ENCODE measurements at regions not wholly inside any gene's neighbourhood (a gene's known extent, or its start where the extent isn't known, plus 50 kb on each side); places are given as distances from the start of the nearest gene placed in this dataset.
"Not testable (repeated sequence)": the region's sequence is repeated elsewhere in the genome, so short reads cannot be mapped to it uniquely, and the experiment has no call there.

- Mint-ChIP-seq H3K9me3 (peaks cover 3 to 4% of the 10 kb centered on the region in 2 donors), H3K27ac (no peak overlapping the region), H3K4me1 (no peaks in the 10 kb centered on the region), H3K4me3 (no peak overlapping the region), H3K36me3 (no peaks in the 10 kb centered on the region), H3K27me3 (ENCODE audit: low read depth in 2 of 2) (peaks cover 15 to 24% of the 10 kb centered on the region in 2 donors)
- no peak for DNase-seq
- Histone ChIP-seq H3K36me3 (ENCODE audit: control insufficient read depth, insufficient read depth, low read length) (no peaks in the 10 kb centered on the region), H3K4me1 (ENCODE audit: control insufficient read depth, insufficient read depth, low read length) (no peaks in the 10 kb centered on the region), H3K4me3 (ENCODE audit: low read length) (no peak overlapping the region), H3K9me3 (ENCODE audit: control insufficient read depth, insufficient read depth, low read length) (no peaks in the 10 kb centered on the region), H3K27ac (ENCODE audit: low read length) (no peak overlapping the region), H3K27me3 (ENCODE audit: control insufficient read depth, insufficient read depth, low read length) (no peaks in the 10 kb centered on the region)
- TF ChIP-seq, protein P1, sequence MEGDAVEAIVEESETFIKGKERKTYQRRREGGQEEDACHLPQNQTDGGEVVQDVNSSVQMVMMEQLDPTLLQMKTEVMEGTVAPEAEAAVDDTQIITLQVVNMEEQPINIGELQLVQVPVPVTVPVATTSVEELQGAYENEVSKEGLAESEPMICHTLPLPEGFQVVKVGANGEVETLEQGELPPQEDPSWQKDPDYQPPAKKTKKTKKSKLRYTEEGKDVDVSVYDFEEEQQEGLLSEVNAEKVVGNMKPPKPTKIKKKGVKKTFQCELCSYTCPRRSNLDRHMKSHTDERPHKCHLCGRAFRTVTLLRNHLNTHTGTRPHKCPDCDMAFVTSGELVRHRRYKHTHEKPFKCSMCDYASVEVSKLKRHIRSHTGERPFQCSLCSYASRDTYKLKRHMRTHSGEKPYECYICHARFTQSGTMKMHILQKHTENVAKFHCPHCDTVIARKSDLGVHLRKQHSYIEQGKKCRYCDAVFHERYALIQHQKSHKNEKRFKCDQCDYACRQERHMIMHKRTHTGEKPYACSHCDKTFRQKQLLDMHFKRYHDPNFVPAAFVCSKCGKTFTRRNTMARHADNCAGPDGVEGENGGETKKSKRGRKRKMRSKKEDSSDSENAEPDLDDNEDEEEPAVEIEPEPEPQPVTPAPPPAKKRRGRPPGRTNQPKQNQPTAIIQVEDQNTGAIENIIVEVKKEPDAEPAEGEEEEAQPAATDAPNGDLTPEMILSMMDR (IDR thresholded peaks at IDR 0.05) = no peak
- ATAC-seq = no peak
- intact Hi-C loops (cut with micrococcal nuclease) = no loop called here
Measured at GRCh38 chr4:174183259-174183658, 100.2 kb downstream of the FBXO8 start.

DNA sequence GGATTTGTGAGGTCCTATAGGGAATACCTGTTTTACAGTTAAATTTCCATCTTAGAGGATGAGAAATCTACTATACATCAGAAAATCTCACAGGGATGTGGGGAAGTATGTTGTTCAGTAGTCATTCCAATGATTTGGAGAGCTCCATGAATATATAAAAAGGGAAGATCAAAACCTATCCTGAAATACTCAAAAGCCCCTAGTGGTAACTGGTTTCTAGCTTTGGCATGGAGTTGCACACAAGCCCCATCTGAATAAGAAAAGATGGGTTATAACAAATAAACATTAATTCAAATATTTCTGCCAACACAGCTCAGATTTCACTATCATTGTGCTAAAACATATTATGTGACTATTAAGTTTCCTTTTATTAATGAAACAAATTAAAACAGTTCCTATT lies 101.6 kb downstream of the FBXO8 start:
- H3K36me3 Mint-ChIP-seq = no peaks in the 10 kb centered on the region
- Histone ChIP-seq H3K27ac (ENCODE audit: low read length) (no peak overlapping the region), H3K4me3 (ENCODE audit: low read length) (no peak overlapping the region), H3K4me1 (ENCODE audit: control insufficient read depth, insufficient read depth, low read length) (no peaks in the 10 kb centered on the region), H3K36me3 (ENCODE audit: control insufficient read depth, insufficient read depth, low read length) (no peaks in the 10 kb centered on the region), H3K27me3 (ENCODE audit: control insufficient read depth, insufficient read depth, low read length) (no peaks in the 10 kb centered on the region), H3K9me3 (ENCODE audit: control insufficient read depth, insufficient read depth, low read length) (no peaks in the 10 kb centered on the region)
- no peaks in the 10 kb centered on the region for H3K4me1 Mint-ChIP-seq
- no peak overlapping the region for H3K27ac Mint-ChIP-seq
- TF ChIP-seq, protein P1 (IDR thresholded peaks at IDR 0.05) = no peak
- no peak for ATAC-seq
- DNase-seq = no peak
- peaks cover 3 to 4% of the 10 kb centered on the region in 2 donors for H3K9me3 Mint-ChIP-seq
- H3K27me3 Mint-ChIP-seq (ENCODE audit: low read depth in 2 of 2) = peaks cover 18 to 24% of the 10 kb centered on the region in 2 donors
- intact Hi-C loops (cut with micrococcal nuclease) = no loop called here
- H3K4me3 Mint-ChIP-seq = no peak overlapping the region

GRCh38 chr4:174177536-174177935 lies 105.9 kb downstream of the FBXO8 start:
- Histone ChIP-seq H3K27me3 (ENCODE audit: control insufficient read depth, insufficient read depth, low read length) (no peaks in the 10 kb centered on the region), H3K27ac (ENCODE audit: low read length) (no peak overlapping the region), H3K4me3 (ENCODE audit: low read length) (no peak overlapping the region), H3K36me3 (ENCODE audit: control insufficient read depth, insufficient read depth, low read length) (no peaks in the 10 kb centered on the region), H3K4me1 (ENCODE audit: control insufficient read depth, insufficient read depth, low read length) (no peaks in the 10 kb centered on the region), H3K9me3 (ENCODE audit: control insufficient read depth, insufficient read depth, low read length) (no peaks in the 10 kb centered on the region)
- H3K27ac Mint-ChIP-seq = no peak overlapping the region
- intact Hi-C loops (cut with micrococcal nuclease) = no loop called here
- TF ChIP-seq, protein P1 (IDR thresholded peaks at IDR 0.05) = no peak
- peaks cover 0 to 3% of the 10 kb centered on the region in 2 donors for H3K27me3 Mint-ChIP-seq (ENCODE audit: low read depth in 2 of 2)
- H3K36me3 Mint-ChIP-seq = no peaks in the 10 kb centered on the region
- ATAC-seq (no peak), DNase-seq (no peak)
- WGBS (ENCODE audit: insufficient coverage) = 14% methylated on average over 1 of the region's 1 CpG
- peaks cover 0 to 7% of the 10 kb centered on the region in 2 donors for H3K9me3 Mint-ChIP-seq
- H3K4me1 Mint-ChIP-seq = no peaks in the 10 kb centered on the region
- H3K4me3 Mint-ChIP-seq = no peak overlapping the region

DNA sequence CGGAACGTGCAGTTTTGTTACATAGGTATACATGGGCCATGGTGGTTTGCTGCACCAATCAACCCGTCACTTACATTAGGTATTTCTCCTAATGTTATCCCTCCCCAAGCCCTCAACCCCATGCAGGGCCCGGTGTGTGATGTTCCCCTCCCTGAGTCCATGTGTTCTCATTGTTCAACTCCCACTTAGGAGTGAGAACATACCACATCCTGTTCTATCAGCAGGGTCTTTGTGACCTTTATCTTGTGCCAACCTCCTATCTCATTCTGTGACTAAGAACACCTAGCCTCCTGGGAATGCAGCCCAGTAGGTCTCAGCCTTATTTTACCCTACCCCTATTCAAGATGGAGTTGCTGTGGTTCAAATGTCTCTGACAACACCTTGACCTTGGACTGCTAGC lies 107.6 kb downstream of the FBXO8 start:
- H3K9me3 ChIP-seq (ENCODE audit: control insufficient read depth, insufficient read depth, low read length); H3K36me3 ChIP-seq (ENCODE audit: control insufficient read depth, insufficient read depth, low read length); H3K27ac Mint-ChIP-seq; H3K27me3 Mint-ChIP-seq (ENCODE audit: low read depth in 2 of 2); H3K4me1 Mint-ChIP-seq; H3K27ac ChIP-seq (ENCODE audit: low read length); ATAC-seq; H3K9me3 Mint-ChIP-seq; DNase-seq; H3K4me3 Mint-ChIP-seq; intact Hi-C loops (cut with micrococcal nuclease); H3K4me1 ChIP-seq (ENCODE audit: control insufficient read depth, insufficient read depth, low read length); H3K36me3 Mint-ChIP-seq; H3K4me3 ChIP-seq (ENCODE audit: low read length); H3K27me3 ChIP-seq (ENCODE audit: control insufficient read depth, insufficient read depth, low read length): not testable (repeated sequence)
- WGBS (ENCODE audit: insufficient coverage) = 91% methylated on average over 3 of the region's 4 CpGs
